GM10266 (cell line): ENCODE measurements at regions not wholly inside any gene's neighbourhood (a gene's known extent, or its start where the extent isn't known, plus 50 kb on each side); places are given as distances from the start of the nearest gene placed in this dataset.

Experiments
- DNase-seq: peaks from one replicate; pipeline ENCODE4 v3.0.0; 2012; ENCODE audit errors: extremely low spot score
- TF ChIP-seq, protein P1 (sequence below): IDR thresholded peaks from 2 replicates; pipeline ENCODE4 v1.5.1; 2012; ENCODE audit warnings: mild to moderate bottlenecking, low read depth; ENCODE audit not compliant: control insufficient read depth, insufficient read depth; ENCODE audit errors: missing control alignments

DNA sequence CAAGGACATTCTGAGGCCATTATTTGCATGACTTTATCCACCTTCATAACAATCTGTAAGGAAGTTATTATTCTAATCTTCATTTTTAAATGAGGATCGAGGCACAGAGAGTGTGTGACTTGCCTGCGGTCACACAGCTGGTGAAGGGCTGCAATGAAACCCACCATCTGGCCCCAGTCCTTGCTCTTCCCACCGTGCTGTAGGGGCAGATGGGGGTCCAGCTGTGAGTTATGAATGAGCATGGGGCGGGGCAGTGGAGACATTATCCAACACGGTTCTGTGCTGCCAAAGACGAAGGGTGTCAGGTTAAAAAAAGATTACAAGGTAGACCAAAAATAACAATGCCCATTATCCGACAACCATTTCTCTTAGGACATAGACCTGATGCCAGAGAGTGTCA, 417.5 kb upstream of the MGMT start:
- DNase-seq: no peak
- TF ChIP-seq, protein P1, sequence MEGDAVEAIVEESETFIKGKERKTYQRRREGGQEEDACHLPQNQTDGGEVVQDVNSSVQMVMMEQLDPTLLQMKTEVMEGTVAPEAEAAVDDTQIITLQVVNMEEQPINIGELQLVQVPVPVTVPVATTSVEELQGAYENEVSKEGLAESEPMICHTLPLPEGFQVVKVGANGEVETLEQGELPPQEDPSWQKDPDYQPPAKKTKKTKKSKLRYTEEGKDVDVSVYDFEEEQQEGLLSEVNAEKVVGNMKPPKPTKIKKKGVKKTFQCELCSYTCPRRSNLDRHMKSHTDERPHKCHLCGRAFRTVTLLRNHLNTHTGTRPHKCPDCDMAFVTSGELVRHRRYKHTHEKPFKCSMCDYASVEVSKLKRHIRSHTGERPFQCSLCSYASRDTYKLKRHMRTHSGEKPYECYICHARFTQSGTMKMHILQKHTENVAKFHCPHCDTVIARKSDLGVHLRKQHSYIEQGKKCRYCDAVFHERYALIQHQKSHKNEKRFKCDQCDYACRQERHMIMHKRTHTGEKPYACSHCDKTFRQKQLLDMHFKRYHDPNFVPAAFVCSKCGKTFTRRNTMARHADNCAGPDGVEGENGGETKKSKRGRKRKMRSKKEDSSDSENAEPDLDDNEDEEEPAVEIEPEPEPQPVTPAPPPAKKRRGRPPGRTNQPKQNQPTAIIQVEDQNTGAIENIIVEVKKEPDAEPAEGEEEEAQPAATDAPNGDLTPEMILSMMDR: no peak

DNA sequence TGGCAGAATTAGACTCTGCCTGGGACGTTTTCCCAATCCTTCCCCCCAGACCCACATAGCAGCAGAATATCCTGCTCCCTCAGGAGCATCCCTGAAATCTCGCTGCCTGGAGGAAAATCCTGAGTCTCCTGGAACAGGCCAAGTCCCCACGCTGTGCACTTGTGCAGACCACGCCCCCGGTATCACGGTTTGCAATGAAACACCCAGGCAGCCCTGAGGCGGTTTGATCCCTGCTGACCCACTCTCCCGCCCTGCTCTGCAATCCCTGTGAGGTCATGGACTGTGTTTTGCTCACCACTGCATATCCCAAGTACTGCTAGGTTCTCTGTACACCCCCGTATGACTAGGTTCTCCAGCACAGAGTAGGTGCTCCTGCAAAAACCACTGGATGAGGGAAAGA, 411.8 kb upstream of the MGMT start:
- TF ChIP-seq, protein P1: no peak
- no peak for DNase-seq

DNA sequence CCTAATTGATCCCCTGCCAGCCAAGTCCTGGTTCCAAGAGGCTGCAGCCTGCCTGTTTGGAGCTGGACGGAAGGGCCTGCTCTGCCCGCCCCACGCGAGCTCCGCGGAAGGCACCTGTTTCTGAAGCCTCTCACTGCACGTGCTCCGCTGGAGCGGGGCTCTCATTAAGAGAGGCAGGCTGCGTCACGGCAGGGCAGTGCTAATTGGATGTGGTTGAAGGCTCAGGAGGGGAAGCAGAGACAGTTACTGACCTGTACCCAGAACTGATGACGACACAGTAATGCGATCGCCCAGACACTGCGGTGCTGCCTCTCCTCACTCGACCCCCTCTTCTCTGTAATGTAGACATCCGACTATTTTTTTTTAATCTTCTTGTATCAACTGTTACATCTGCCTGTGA, 411.1 kb upstream of the MGMT start:
- DNase-seq: no peak
- TF ChIP-seq, protein P1: no peak

DNA sequence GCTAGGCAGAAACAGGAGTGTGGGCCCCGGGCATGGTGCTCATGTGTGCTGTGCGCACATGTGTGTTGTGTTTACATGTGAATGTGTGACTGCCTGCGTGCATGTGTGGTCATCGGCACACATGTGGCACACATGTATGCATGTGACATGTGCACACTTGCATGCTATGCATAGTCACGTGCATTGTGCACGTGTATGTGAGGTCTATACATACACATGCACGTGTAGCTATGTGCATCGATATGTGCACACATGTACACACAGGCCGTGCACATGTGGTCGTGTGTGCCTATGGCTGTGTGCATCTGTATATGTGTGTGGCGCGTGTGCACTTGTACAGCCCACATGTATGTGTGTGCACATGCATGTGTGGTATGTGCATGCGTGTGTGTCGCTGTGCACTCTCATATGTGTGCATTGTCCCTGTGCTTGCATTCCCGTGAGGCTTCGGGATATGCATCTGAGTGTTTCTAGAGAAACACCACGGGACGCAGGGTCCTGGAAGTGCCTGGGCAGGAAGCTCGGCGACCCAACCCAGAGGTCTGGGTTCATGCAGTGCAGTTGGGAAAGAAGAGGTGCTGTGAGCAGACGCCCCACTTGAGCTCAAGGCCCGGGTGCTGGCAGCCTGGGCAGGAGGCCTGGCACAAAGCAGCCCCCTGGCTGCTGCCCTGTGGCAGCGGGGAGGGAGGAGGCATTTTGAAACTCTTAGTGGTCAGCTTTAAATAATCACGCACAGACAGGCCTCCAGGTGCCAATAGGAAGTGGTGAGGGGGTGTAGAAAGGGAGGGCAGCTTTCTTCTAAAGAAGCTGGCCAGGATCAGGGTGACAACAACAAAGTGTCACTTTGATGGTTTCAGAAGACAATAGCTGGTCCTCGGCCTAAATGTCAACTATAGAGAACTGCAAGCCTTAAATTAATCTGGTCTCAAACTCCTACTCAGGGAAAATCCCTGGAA, 410.0 kb upstream of the MGMT start:
- TF ChIP-seq, protein P1: no peak
- DNase-seq: no peak

DNA sequence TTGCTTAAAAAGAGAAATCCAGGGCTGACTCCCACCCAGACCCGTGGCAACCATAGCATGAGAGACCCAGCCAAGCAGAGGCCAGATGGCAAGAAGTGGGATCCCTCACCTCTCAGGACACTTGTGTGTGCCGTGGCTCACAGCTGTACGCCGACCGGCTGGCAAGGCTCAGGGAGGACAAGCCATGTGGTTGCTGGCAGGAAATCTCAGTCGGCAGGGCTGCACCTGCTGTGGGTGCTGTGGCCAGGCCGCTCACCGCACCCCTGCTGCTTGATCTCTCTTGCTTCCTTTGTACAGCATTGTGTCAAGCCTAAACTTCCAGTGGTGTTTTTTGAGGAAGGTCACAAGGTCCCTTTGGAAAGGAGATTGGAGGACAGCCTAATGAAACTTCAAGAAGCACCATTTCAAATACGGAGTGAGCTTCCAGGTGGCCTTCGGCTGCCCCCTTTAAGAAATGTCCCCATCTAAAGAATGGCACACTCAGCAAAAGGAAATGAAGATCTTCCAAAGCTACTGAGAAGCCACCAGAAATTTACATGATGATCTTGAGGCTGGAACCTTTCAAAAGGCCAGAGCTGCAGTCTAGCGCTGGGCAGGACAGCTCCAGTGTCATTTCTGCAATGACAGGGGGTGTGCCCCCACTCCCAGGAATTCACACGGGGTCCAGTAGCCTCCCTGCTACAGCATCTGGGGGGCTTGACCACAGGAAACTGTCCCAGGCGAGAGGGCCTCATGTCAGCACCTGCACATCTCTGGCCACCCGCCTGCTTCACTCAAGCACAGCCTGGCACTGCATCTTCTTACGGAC, 409.0 kb upstream of the MGMT start:
- DNase-seq: no peak
- TF ChIP-seq, protein P1: no peak

DNA sequence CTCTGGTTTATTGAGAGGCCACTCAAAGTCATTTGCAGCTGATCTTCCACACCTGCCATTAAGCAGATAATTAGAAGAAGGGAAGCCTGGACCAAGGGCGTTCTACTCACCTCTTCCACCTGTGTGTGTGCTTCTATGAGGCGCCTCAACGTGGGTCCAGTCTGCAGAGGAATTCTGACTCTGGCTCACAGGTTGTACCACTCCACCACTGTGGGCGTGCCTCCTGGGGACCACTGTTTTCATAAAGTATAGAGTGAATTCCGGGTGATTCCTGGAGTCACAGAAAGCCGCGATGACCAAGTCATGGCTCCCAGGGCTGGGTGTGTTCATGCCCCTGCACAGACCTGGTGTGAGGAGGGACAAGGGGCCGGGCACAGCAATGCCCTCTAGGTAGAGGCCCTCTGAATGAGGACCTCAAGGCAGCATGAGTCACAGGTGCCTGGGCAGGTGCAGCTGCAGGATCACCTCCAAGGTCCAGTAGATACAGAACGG, 408.3 kb upstream of the MGMT start:
- TF ChIP-seq, protein P1: no peak
- no peak for DNase-seq
